ENCODE measurements at regions not wholly inside any gene's neighbourhood (a gene's known extent, or its start where the extent isn't known, plus 50 kb on each side); places are given as distances from the start of the nearest gene placed in this dataset.

- TF ChIP-seq CREB5 (CRISPR knock-in tag; IDR thresholded peaks at IDR 0.05; ENCODE audit: low read depth) (no peak), ISL1 (CRISPR knock-in tag; IDR thresholded peaks at IDR 0.05) (no peak), CSRNP3 (CRISPR knock-in tag; IDR thresholded peaks at IDR 0.05) (no peak), ZNF565 (CRISPR knock-in tag; conservative IDR thresholded peaks at IDR 0.05; ENCODE audit: low read depth) (no peak), ARNTL (CRISPR knock-in tag; IDR thresholded peaks at IDR 0.05; ENCODE audit: borderline replicate concordance, low read depth) (no peak), ZNF70 (CRISPR knock-in tag; IDR thresholded peaks at IDR 0.05) (no peak), TCF4 (CRISPR knock-in tag; IDR thresholded peaks at IDR 0.05; ENCODE audit: borderline replicate concordance) (no peak), BACH2 (CRISPR knock-in tag; IDR thresholded peaks at IDR 0.05; ENCODE audit: borderline replicate concordance) (no peak), OSR1 (CRISPR knock-in tag; IDR thresholded peaks at IDR 0.05) (no peak), CSDC2 (CRISPR knock-in tag; IDR thresholded peaks at IDR 0.05) (no peak), POU6F1 (CRISPR knock-in tag; IDR thresholded peaks at IDR 0.05; ENCODE audit: borderline replicate concordance, low read depth) (no peak), RARB (CRISPR knock-in tag; IDR thresholded peaks at IDR 0.05) (no peak)
These were observed 50.9 kb upstream of the TAB3 start for GRCh38 chrX:30939928-30940327.
